ENCODE measurements at regions not wholly inside any gene's neighbourhood (a gene's known extent, or its start where the extent isn't known, plus 50 kb on each side); places are given as distances from the start of the nearest gene placed in this dataset.

DNA sequence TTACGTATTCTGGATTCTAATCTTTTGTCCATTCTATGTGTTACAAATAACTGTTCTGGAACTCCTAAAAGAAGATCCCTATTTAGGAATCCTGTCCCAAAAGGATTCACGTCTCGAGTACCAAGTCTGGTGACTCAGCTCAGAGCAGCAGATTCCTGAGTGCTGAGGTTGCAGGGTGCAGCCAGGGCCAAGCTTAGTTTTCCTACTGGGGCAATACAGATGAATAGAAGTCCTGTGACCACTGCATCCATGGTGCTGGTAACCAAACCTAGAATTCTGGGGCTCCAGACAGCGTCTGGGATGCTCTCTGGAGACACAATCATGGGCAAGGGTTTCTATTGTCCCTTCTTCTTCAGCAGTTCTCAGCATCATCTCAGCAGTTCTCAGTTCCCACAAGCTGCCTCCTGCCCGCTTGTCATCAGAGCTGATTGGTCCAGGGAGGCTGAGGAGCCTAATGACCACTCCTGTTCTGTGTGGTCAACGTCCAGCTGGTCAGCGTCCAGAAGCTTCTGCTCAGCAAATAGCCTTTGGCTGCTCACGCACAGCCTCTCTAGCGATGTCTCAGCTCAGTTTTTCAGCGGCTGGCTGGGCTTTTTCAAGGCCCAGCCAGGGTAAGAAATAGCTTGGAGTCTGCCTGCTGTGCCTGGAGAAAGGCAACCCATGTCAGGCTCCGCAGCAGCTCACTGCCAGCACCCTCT is 50.4 kb upstream of the C7orf33 start (continued):
- TF ChIP-seq, protein P1, sequence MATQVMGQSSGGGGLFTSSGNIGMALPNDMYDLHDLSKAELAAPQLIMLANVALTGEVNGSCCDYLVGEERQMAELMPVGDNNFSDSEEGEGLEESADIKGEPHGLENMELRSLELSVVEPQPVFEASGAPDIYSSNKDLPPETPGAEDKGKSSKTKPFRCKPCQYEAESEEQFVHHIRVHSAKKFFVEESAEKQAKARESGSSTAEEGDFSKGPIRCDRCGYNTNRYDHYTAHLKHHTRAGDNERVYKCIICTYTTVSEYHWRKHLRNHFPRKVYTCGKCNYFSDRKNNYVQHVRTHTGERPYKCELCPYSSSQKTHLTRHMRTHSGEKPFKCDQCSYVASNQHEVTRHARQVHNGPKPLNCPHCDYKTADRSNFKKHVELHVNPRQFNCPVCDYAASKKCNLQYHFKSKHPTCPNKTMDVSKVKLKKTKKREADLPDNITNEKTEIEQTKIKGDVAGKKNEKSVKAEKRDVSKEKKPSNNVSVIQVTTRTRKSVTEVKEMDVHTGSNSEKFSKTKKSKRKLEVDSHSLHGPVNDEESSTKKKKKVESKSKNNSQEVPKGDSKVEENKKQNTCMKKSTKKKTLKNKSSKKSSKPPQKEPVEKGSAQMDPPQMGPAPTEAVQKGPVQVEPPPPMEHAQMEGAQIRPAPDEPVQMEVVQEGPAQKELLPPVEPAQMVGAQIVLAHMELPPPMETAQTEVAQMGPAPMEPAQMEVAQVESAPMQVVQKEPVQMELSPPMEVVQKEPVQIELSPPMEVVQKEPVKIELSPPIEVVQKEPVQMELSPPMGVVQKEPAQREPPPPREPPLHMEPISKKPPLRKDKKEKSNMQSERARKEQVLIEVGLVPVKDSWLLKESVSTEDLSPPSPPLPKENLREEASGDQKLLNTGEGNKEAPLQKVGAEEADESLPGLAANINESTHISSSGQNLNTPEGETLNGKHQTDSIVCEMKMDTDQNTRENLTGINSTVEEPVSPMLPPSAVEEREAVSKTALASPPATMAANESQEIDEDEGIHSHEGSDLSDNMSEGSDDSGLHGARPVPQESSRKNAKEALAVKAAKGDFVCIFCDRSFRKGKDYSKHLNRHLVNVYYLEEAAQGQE (IDR thresholded peaks at IDR 0.05; ENCODE audit: low read depth, low read length): no peak
- TF ChIP-seq TEAD4 (IDR thresholded peaks at IDR 0.05; ENCODE audit: borderline replicate concordance, insufficient read depth): 0 out of 2 replicates have a peak, but pooled peaks have one; percentile 45

Data from SK-N-SH (cell line).